ENCODE measurements at regions not wholly inside any gene's neighbourhood (a gene's known extent, or its start where the extent isn't known, plus 50 kb on each side); places are given as distances from the start of the nearest gene placed in this dataset.

DNA sequence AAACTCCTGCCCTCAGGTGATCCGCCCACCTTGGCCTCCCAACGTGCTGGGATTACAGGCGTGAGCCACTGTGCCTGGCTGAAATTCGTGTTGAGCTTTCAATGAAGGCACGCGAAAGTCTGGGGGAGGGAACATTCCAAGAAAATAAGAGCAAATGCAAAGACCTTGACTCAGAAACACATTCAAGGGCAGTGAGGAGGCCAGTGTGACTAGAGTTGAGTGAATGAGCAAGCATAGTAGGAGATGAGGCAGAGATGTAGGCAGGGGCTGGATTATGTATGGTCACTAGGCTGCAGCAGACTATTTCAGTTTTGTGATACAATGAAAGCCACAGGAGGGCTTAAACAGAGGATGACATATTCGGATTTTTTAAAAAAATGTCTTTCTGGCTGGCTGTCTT, 67.0 kb downstream of the SCN11A start:
- TF ChIP-seq, protein P1, sequence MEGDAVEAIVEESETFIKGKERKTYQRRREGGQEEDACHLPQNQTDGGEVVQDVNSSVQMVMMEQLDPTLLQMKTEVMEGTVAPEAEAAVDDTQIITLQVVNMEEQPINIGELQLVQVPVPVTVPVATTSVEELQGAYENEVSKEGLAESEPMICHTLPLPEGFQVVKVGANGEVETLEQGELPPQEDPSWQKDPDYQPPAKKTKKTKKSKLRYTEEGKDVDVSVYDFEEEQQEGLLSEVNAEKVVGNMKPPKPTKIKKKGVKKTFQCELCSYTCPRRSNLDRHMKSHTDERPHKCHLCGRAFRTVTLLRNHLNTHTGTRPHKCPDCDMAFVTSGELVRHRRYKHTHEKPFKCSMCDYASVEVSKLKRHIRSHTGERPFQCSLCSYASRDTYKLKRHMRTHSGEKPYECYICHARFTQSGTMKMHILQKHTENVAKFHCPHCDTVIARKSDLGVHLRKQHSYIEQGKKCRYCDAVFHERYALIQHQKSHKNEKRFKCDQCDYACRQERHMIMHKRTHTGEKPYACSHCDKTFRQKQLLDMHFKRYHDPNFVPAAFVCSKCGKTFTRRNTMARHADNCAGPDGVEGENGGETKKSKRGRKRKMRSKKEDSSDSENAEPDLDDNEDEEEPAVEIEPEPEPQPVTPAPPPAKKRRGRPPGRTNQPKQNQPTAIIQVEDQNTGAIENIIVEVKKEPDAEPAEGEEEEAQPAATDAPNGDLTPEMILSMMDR (IDR thresholded peaks at IDR 0.05), result no peak
- TF ChIP-seq POLR2A (IDR thresholded peaks at IDR 0.05), result no peak

Measured in heart left ventricle (tissue), 13 donors.